Heart left ventricle (tissue), 16 donors: ENCODE measurements at regions not wholly inside any gene's neighbourhood (a gene's known extent, or its start where the extent isn't known, plus 50 kb on each side); places are given as distances from the start of the nearest gene placed in this dataset.

Experiments used
- ATAC-seq, 4 donors: fragments of 200-7000 bp; cut with Tn5 transposase; one replicate each; pipeline ENCODE4 v1.9.1; 2020 to 2022; ENCODE audit warnings: moderate library complexity in 4 of 4, mild to moderate bottlenecking in 3 of 4, moderate number of reproducible peaks in 1 of 4
- DNase-seq, 5 donors: peaks; one replicate each; pipeline ENCODE4 v3.0.0-alpha.2; 2020
- H3K27ac ChIP-seq, 12 donors: fragments of 200-600 bp; sonication (generic) in 4 of 12; one replicate each; pipeline versions ENCODE4 v1.5.0 to v1.8.0; 2016 to 2022; ENCODE audit warnings: mild to moderate bottlenecking in 2 of 12
- H3K27me3 ChIP-seq, 9 donors: fragments of 200-600 bp; sonication (generic) in 2 of 9; one replicate each; pipeline versions ENCODE4 v1.5.1 to v1.8.0; 2016 to 2022; ENCODE audit warnings: mild to moderate bottlenecking in 3 of 9
- H3K36me3 ChIP-seq, 9 donors: fragments of 200-600 bp; sonication (generic) in 2 of 9; one replicate each; pipeline versions ENCODE4 v1.5.0 to v1.8.0; 2018 to 2022; ENCODE audit warnings: mild to moderate bottlenecking in 2 of 9
- H3K4me1 ChIP-seq, 12 donors: fragments of 200-600 bp; sonication (generic) in 4 of 12; one replicate each; pipeline versions ENCODE4 v1.5.0 to v1.8.0; 2016 to 2022; ENCODE audit warnings: mild to moderate bottlenecking in 3 of 12
- H3K4me3 ChIP-seq, 12 donors: fragments of 200-600 bp; sonication (generic) in 4 of 12; one replicate each; pipeline versions ENCODE4 v1.5.0 to v1.8.0; 2017 to 2022; ENCODE audit warnings: mild to moderate bottlenecking in 9 of 12, moderate library complexity in 4 of 12
- H3K9me3 ChIP-seq, 12 donors: fragments of 200-600 bp; sonication (generic) in 4 of 12; one replicate each; pipeline versions ENCODE4 v1.5.0 to v1.8.0; 2016 to 2022; ENCODE audit warnings: mild to moderate bottlenecking in 1 of 12
- POLR2A ChIP-seq, 2 donors: fragments of 450-650 bp; IDR thresholded peaks; one replicate each; pipeline ENCODE4 v1.6.1; 2017; ENCODE audit warnings: antibody characterized with exemption in 2 of 2, mild to moderate bottlenecking in 2 of 2, moderate library complexity in 2 of 2
- WGBS, 4 donors: extraction: QIAGEN DNeasy Blood & Tissue Kit in 2 of 4; methylation state at CpG; one replicate each; pipeline versions ENCODE4 v1.1.5 to v1.1.7; 2013 to 2018; 5-methylcytosine and 5-hydroxymethylcytosine counted together
- intact Hi-C, 10 donors: fragments of 100-400 bp; cut with DNase I; formaldehyde crosslinking; loops; one replicate each; pipeline versions ENCODE4 v1.11.1 to v1.14.2; 2022
- TF ChIP-seq, protein P1 (sequence below), 12 donors: fragments of 200-600 bp; sonication (generic) in 4 of 12; IDR thresholded peaks; one replicate each; pipeline versions ENCODE4 v1.5.0 to v1.8.0; 2018 to 2022; ENCODE audit warnings: antibody characterized with exemption in 12 of 12, mild to moderate bottlenecking in 5 of 12
- donor health status: ischemic (EF 13 %, LVEDD 7.1; RV severe dilation, severe dysfunction).
- donor health status: healthy with polysubstance abuse.
- donor health status: DM: no; HTN: yes; CAD: no.
- donor health status: DM: no; HTN: no; CAD: no.
- donor health status: ischemic (EF 25% LVEDD 6.9; RV normal size, moderate dysfunction).
- donor health status: ischemic (EF 25% LVEDD 5.7; RV mildly dilated, moderate dysfunction).
- donor health status: healthy.
- donor health status: DM: yes; HTN: yes; CAD: no.
- donor health status: ischemic (EF 35%, LVEDD 5.7; RV mildly dilated, moderate dysfunction).
- donor health status: nonischemic (EF 11% LVEDD 7.7; RV severe dilation, severe dysfunction).
- donor health status: DM: yes; HTN: yes; CAD: no.
- donor health status: PGD.
- donor health status: ischemic (EF 29% LVEDD 5.4; RV normal size, mild dysfunction).
- donor health status: nonischemic (EF 23%, LVEDD 6.1; RV moderate dilation, normal function).

DNA sequence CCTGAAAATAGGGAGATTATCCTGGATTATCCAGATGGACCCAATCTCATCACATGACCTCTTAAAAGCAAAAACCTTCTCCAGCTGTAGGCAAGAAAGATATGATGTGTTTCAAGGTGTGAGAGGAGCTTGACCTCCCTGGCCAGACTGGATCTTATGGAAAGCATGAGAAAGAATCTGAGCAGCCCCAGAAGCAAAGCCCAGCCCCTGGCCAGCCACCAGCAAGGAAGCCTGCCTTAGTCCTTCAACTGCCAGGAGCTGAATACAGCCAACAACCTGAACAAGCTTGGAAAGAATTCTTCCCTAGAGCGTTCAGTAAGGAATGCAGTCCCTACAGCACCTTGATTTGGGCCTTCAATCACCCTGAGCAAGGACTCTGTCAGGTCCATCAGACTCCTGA is 375.0 kb upstream of the CHRM3 start:
- TF ChIP-seq, protein P1, sequence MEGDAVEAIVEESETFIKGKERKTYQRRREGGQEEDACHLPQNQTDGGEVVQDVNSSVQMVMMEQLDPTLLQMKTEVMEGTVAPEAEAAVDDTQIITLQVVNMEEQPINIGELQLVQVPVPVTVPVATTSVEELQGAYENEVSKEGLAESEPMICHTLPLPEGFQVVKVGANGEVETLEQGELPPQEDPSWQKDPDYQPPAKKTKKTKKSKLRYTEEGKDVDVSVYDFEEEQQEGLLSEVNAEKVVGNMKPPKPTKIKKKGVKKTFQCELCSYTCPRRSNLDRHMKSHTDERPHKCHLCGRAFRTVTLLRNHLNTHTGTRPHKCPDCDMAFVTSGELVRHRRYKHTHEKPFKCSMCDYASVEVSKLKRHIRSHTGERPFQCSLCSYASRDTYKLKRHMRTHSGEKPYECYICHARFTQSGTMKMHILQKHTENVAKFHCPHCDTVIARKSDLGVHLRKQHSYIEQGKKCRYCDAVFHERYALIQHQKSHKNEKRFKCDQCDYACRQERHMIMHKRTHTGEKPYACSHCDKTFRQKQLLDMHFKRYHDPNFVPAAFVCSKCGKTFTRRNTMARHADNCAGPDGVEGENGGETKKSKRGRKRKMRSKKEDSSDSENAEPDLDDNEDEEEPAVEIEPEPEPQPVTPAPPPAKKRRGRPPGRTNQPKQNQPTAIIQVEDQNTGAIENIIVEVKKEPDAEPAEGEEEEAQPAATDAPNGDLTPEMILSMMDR (IDR thresholded peaks at IDR 0.05): no peak
- no peak for TF ChIP-seq POLR2A (IDR thresholded peaks at IDR 0.05)
- 54 to 86% (median 69%) methylated on average over 1 of the region's 1 CpG for WGBS, 4 donors
- H3K9me3 ChIP-seq: peaks cover 0 to 3% (median 0%) of the 10 kb centered on the region in 12 donors
- no peak for ATAC-seq
- intact Hi-C loops: no loop called here
- no peaks in the 10 kb centered on the region for H3K27me3 ChIP-seq
- H3K4me3 ChIP-seq: no peak overlapping the region
- no peak for DNase-seq
- no peak overlapping the region for H3K27ac ChIP-seq
- H3K4me1 ChIP-seq: no peaks in the 10 kb centered on the region
- no peaks in the 10 kb centered on the region for H3K36me3 ChIP-seq

DNA sequence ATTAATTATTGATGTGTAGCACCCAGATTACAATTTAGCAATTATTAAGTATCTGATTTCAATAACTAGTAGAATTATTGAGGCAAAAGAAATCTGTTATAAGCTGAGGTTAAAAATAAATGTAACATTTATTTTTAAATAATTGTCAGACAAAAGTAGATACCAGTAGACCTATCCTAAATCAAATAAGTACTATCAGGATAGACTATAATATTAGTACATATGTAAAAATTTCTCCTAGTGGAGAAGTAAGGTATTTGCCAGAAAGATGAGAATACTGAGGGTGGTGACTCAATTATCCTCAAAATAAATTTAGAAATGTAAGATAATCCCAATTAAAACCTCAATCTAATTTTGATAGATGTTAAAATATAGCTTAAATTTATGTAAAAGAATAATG is 377.8 kb upstream of the CHRM3 start:
- DNase-seq (no peak), ATAC-seq (no peak)
- H3K4me3 ChIP-seq: no peak overlapping the region
- no peaks in the 10 kb centered on the region for H3K27me3 ChIP-seq
- no peaks in the 10 kb centered on the region for H3K4me1 ChIP-seq
- intact Hi-C loops: no loop called here
- no peaks in the 10 kb centered on the region for H3K9me3 ChIP-seq
- no peak for TF ChIP-seq POLR2A (IDR thresholded peaks at IDR 0.05)
- TF ChIP-seq, protein P1 (IDR thresholded peaks at IDR 0.05): peak in 2 of 12 donors; percentile 19 to 32
- no peak overlapping the region for H3K27ac ChIP-seq
- H3K36me3 ChIP-seq: no peaks in the 10 kb centered on the region

DNA sequence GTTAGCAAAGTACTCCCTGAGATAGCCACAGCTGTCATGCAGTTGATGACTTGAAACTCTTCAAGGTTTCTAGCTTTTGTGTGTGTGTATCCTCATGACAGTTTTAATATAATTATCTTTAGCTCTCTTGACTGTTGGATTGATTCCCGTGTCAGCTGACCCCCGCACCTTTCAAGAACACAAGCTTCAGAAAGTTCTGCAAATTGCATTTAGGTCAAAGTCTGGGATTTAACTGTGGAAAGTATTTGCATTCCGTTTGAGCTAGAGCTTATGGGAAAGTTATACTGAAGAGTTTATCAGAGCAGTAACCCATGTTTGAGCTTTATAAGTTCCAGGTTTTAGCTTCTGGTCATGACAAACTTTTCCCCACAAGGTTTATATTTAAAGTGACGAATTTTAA is 380.1 kb upstream of the CHRM3 start:
- intact Hi-C loops: no loop called here
- Histone ChIP-seq H3K4me1 (no peaks in the 10 kb centered on the region), H3K36me3 (no peaks in the 10 kb centered on the region), H3K27me3 (no peaks in the 10 kb centered on the region), H3K9me3 (no peaks in the 10 kb centered on the region), H3K27ac (no peak overlapping the region), H3K4me3 (no peak overlapping the region)
- WGBS, 4 donors: 44 to 50% (median 48%) methylated on average over 4 of the region's 4 CpGs
- no peak for ATAC-seq
- no peak for DNase-seq
- TF ChIP-seq POLR2A (IDR thresholded peaks at IDR 0.05): no peak
- TF ChIP-seq, protein P1 (IDR thresholded peaks at IDR 0.05): no peak

DNA sequence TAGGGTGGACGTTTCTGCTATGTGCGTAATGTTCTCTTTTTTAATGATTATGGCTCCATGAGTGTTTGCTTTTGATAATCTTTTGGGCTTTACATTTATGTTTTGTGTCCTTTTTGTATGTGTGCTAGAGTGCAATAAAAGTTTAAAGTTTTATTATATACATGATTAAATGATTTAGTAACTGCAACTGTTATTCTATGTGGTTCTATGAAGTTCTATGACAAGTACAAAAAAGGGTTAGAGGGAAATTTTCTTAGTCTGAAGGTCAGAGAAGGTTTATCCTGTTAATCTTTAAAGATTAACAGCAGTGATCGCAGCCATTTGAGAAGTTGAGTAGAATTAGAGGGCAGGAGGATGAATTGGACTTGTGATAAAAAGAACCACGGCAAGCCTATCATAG is 386.4 kb upstream of the CHRM3 start:
- Histone ChIP-seq H3K4me3 (no peak overlapping the region), H3K36me3 (no peaks in the 10 kb centered on the region), H3K27me3 (no peaks in the 10 kb centered on the region), H3K27ac (no peak overlapping the region), H3K9me3 (no peaks in the 10 kb centered on the region), H3K4me1 (no peaks in the 10 kb centered on the region)
- intact Hi-C loops: no loop called here
- 77 to 85% (median 79%) methylated on average over 4 of the region's 4 CpGs for WGBS, 4 donors
- DNase-seq (no peak), ATAC-seq (no peak)
- TF ChIP-seq, protein P1 (IDR thresholded peaks at IDR 0.05): no peak
- TF ChIP-seq POLR2A (IDR thresholded peaks at IDR 0.05): no peak
